OCI-LY3 (cell line): ENCODE measurements at regions not wholly inside any gene's neighbourhood (a gene's known extent, or its start where the extent isn't known, plus 50 kb on each side); places are given as distances from the start of the nearest gene placed in this dataset.

Source experiments
- CTCF ChIP-seq: fragments of 200-600, 300-600 bp; sonication (generic); IDR thresholded peaks from 2 replicates; pipeline ENCODE4 v1.5.1; 2014; ENCODE audit warnings: antibody characterized with exemption, low read length, low read depth
- EZH2phosphoT487 ChIP-seq: fragments of 200-600 bp; shearing (Covaris generic); IDR thresholded peaks from 2 replicates; pipeline ENCODE4 v1.6.1; 2018; ENCODE audit warnings: antibody characterized with exemption, mixed run types, low read depth

- no peak for TF ChIP-seq CTCF
- no peak for TF ChIP-seq EZH2phosphoT487
Measured at GRCh38 chr4:28062562-28062961, 1201.9 kb downstream of the STIM2 start.
